ENCODE measurements at regions not wholly inside any gene's neighbourhood (a gene's known extent, or its start where the extent isn't known, plus 50 kb on each side); places are given as distances from the start of the nearest gene placed in this dataset.

GRCh38 chr18:34482204-34482603 is 227.9 kb upstream of the DTNA start:
- no peak overlapping the region for H3K4me3 ChIP-seq (ENCODE audit: insufficient read depth, low read length)
- H3K4me2 ChIP-seq (ENCODE audit: insufficient read depth, low read length): no peak overlapping the region
- H3K4me1 ChIP-seq (ENCODE audit: insufficient read depth, low read length): no peaks in the 10 kb centered on the region
- no peaks in the 10 kb centered on the region for H3K27me3 ChIP-seq (ENCODE audit: insufficient read depth, low read length)
- H3K9me3 ChIP-seq (ENCODE audit: low read depth, low read length): no peaks in the 10 kb centered on the region
- TF ChIP-seq CTCF (IDR thresholded peaks at IDR 0.05; ENCODE audit: extremely low read depth, low read depth, low read length): no peak
- DNase-seq (ENCODE audit: insufficient read length, low spot score, missing footprints): no peak
- no peaks in the 10 kb centered on the region for H3K79me2 ChIP-seq (ENCODE audit: insufficient read depth, low read length)
- no peak overlapping the region for H3K27ac ChIP-seq (ENCODE audit: low read depth, low read length)
- no peak overlapping the region for H2AFZ ChIP-seq (ENCODE audit: low read length)
- no peaks in the 10 kb centered on the region for H4K20me1 ChIP-seq (ENCODE audit: insufficient read depth, low read length)
- H3K36me3 ChIP-seq (ENCODE audit: insufficient read depth, low read length): no peaks in the 10 kb centered on the region

GRCh38 chr18:34483198-34483597 is 226.9 kb upstream of the DTNA start:
- H3K79me2 ChIP-seq (ENCODE audit: insufficient read depth, low read length): no peaks in the 10 kb centered on the region
- no peak overlapping the region for H3K4me3 ChIP-seq (ENCODE audit: insufficient read depth, low read length)
- H4K20me1 ChIP-seq (ENCODE audit: insufficient read depth, low read length): no peaks in the 10 kb centered on the region
- no peak for TF ChIP-seq CTCF (IDR thresholded peaks at IDR 0.05; ENCODE audit: extremely low read depth, low read depth, low read length)
- no peaks in the 10 kb centered on the region for H3K27me3 ChIP-seq (ENCODE audit: insufficient read depth, low read length)
- no peaks in the 10 kb centered on the region for H3K36me3 ChIP-seq (ENCODE audit: insufficient read depth, low read length)
- no peaks in the 10 kb centered on the region for H3K4me1 ChIP-seq (ENCODE audit: insufficient read depth, low read length)
- no peaks in the 10 kb centered on the region for H3K9me3 ChIP-seq (ENCODE audit: low read depth, low read length)
- DNase-seq (ENCODE audit: insufficient read length, low spot score, missing footprints): no peak
- no peak overlapping the region for H2AFZ ChIP-seq (ENCODE audit: low read length)
- no peak overlapping the region for H3K4me2 ChIP-seq (ENCODE audit: insufficient read depth, low read length)
- no peak overlapping the region for H3K27ac ChIP-seq (ENCODE audit: low read depth, low read length)

- H3K79me2 ChIP-seq (ENCODE audit: insufficient read depth, low read length): no peaks in the 10 kb centered on the region
- no peak overlapping the region for H2AFZ ChIP-seq (ENCODE audit: low read length)
- H3K27ac ChIP-seq (ENCODE audit: low read depth, low read length): no peak overlapping the region
- H3K4me3 ChIP-seq (ENCODE audit: insufficient read depth, low read length): no peak overlapping the region
- no peaks in the 10 kb centered on the region for H3K36me3 ChIP-seq (ENCODE audit: insufficient read depth, low read length)
- H3K4me2 ChIP-seq (ENCODE audit: insufficient read depth, low read length): no peak overlapping the region
- TF ChIP-seq CTCF (IDR thresholded peaks at IDR 0.05; ENCODE audit: extremely low read depth, low read depth, low read length): no peak
- H3K9me3 ChIP-seq (ENCODE audit: low read depth, low read length): no peaks in the 10 kb centered on the region
- H4K20me1 ChIP-seq (ENCODE audit: insufficient read depth, low read length): no peaks in the 10 kb centered on the region
- DNase-seq (ENCODE audit: insufficient read length, low spot score, missing footprints): no peak
- H3K4me1 ChIP-seq (ENCODE audit: insufficient read depth, low read length): peaks cover 6% of the 10 kb centered on the region
- peaks cover 15% of the 10 kb centered on the region for H3K27me3 ChIP-seq (ENCODE audit: insufficient read depth, low read length)
These were observed 218.4 kb upstream of the DTNA start for GRCh38 chr18:34491719-34492118.

- Histone ChIP-seq H3K36me3 (ENCODE audit: insufficient read depth, low read length) (no peaks in the 10 kb centered on the region), H3K27ac (ENCODE audit: low read depth, low read length) (no peak overlapping the region), H3K4me3 (ENCODE audit: insufficient read depth, low read length) (peak overlapping the region; percentile 67), H3K9me3 (ENCODE audit: low read depth, low read length) (no peaks in the 10 kb centered on the region), H3K4me1 (ENCODE audit: insufficient read depth, low read length) (peaks cover 6% of the 10 kb centered on the region), H2AFZ (ENCODE audit: low read length) (no peak overlapping the region), H4K20me1 (ENCODE audit: insufficient read depth, low read length) (no peaks in the 10 kb centered on the region), H3K27me3 (ENCODE audit: insufficient read depth, low read length) (peaks cover 16% of the 10 kb centered on the region), H3K79me2 (ENCODE audit: insufficient read depth, low read length) (no peaks in the 10 kb centered on the region), H3K4me2 (ENCODE audit: insufficient read depth, low read length) (peak overlapping the region; percentile 78)
- TF ChIP-seq CTCF (IDR thresholded peaks at IDR 0.05; ENCODE audit: extremely low read depth, low read depth, low read length): no peak
- peak; percentile 47 for DNase-seq (ENCODE audit: insufficient read length, low spot score, missing footprints)
These were observed 217.4 kb upstream of the DTNA start for GRCh38 chr18:34492652-34493051.

Data from osteoblast (primary cell).